Glomerular visceral epithelial cell (primary cell): ENCODE measurements at regions not wholly inside any gene's neighbourhood (a gene's known extent, or its start where the extent isn't known, plus 50 kb on each side); places are given as distances from the start of the nearest gene placed in this dataset.
A peak's percentile ranks its signal among the peaks of the same experiment; 100 is the strongest.
"Not testable (repeated sequence)": the region's sequence is repeated elsewhere in the genome, so short reads cannot be mapped to it uniquely, and the experiment has no call there.

Experiments used
- DNase-seq: peaks from one replicate; pipeline ENCODE4 v3.0.0-alpha.2; 2016; ENCODE audit errors: extremely low spot score

GRCh38 chr2:175253871-175254270 is 72.4 kb upstream of the ATP5MC3 start:
- DNase-seq = no peak

DNA sequence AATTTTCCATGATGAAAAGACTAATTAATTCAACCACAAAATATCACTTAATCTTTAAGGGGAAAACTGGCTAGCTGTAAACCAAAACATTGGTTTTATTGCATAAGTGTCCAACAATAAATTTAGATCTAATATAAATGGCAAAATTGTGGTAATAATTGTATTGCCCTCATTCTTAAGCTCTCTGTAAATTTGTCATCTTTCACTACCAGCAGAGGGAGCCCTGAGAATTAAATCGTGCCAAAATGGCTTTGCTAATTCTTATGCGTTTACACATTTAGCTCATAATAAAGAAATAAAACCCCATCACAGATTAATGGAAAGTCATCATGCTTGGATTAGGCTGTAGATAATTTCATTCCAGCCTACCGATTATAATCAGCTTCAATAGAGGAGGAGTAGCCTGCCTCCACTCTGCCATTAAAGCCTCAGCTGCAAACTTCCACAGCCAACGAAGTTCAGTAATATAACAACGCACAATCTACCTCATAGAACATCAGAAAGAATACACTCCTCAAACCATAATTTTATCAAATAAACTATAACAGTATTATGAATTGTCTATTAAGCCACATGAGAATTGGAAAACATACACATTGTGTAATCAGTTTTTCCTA is 70.0 kb upstream of the ATP5MC3 start:
- DNase-seq = peak; percentile 43

DNA sequence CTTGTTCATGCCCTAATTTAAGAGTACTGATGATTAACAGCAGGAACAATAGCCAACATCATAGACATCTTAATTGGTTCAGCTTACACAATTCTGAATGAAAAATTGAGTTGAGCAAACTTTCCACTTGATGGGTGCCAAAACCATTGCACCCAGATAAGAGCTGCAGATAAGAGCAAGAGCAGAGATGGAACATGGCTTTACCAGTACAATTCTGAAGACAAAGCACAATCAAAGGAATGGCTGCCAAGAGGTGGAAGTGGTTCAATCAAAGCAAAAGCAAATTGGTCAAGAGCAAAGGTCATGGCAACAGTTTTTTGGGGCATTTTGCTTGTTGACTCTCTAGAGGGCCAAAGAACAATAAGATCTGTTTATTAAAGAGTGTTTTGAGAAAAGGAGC is 65.6 kb upstream of the ATP5MC3 start:
- DNase-seq = no peak

DNA sequence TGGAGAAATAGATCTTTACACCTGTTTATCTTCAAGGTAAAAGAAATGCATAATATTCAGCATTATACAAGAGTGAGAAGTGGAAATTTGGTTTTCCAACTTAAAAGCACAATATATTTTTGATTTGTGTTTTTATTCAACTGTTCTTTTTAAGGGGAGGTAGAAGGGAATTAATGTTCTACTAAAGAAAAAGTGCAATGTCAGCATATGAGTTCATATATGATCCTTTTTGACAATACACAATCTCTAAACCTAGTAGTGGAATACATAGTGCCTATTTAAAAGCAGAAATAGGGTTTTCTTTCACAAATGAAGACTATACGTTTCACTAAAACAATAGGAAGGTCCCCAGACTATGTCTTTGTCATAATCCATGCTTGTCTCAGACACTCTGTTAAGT is 63.2 kb upstream of the ATP5MC3 start:
- DNase-seq = no peak

- DNase-seq = no peak
Observed at GRCh38 chr2:175241691-175242090, 60.2 kb upstream of the ATP5MC3 start.

DNA sequence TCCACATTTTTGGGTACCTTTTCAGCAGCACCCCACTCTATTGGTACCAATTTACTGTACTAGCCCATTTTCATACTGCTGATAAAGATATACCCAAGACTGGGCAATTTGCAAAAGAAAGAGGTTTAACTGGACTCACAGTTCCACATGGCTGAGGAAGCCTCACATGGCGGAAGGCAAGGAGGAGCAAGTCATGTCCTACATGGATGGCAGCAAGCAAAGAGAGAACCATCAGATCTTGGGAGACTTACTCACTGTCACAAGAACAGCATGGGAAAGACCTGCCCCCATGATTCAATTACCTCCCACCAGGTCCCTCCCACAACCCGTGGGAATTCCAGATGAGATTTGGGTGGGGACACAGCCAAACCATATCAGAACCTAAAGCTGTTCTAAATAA is 58.5 kb upstream of the ATP5MC3 start:
- not testable (repeated sequence) for DNase-seq

DNA sequence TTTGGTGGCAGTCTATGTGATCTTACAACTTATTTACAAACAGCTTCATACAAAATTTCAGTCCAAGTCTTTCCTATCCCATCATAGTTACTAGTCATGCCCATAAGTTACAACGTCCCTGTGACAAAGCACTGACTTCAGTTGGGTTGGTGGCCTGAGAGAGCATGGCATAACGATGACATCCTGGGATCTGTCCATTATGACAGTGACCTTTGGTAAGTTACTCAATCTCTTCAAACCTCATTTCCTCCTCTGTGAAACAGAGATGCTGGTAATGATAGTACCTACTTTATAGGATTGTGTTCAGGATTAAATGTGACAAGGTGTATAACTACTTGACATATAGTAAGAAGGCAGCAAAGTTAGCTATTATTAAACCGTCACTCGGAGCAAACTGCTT is 55.4 kb upstream of the ATP5MC3 start:
- DNase-seq = no peak

DNA sequence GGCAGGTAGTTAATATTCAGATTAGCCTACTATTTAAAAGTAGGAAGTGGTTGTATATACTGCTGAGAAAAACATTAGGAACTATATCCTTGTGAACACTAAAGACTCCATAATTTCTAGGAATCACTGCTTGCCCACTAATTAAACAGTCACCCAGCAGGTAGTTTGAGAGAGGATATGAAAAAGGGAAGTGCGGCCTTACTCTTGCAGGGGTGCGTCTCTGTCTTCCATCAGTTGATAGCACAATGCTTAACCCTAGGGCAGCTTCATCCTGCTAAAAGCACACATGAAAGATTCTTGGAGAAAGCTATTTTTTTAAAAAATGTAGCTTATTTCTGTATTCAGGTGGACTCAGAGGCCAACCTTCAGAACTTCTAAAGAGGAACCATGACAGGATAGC is 53.1 kb upstream of the ATP5MC3 start:
- no peak for DNase-seq

DNA sequence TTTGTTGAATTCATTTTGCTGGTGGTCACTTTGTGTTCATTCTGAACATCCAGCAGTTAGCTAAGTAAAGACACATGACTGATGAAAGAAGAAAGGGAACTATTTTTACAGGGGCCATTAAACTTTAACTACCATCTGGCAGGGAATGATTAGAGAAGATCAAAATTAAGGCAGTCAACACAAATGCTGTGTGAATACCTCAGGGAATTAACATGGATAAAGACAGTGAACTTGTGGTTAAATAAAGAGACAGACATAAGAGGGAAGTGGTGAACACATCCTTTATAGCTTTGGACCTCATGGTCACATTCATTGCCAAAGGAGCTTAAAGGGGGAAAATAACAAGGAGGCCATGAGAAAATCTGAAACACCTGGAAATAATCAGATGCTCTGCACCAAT is 52.6 kb upstream of the ATP5MC3 start:
- peak; percentile 38 for DNase-seq

- peak; percentile 67 for DNase-seq
Observed at GRCh38 chr2:175233135-175233719, 51.7 kb upstream of the ATP5MC3 start.
